GM21786 (cell line): ENCODE measurements at regions not wholly inside any gene's neighbourhood (a gene's known extent, or its start where the extent isn't known, plus 50 kb on each side); places are given as distances from the start of the nearest gene placed in this dataset.
A peak's percentile ranks its signal among the peaks of the same experiment; 100 is the strongest.

Source experiments
- ATAC-seq: cut with Tn5 transposase; IDR thresholded peaks from one replicate; pipeline ENCODE4 v1.9.1; 2021; ENCODE audit not compliant: unreplicated experiment

GRCh38 chr4:35734381-35735098, 509.8 kb downstream of the ARAP2 start:
- ATAC-seq, result peak; percentile 72

GRCh38 chr4:35739308-35739707, 505.0 kb downstream of the ARAP2 start:
- ATAC-seq, result peak; percentile 43

GRCh38 chr4:35754047-35754446, 490.3 kb downstream of the ARAP2 start:
- no peak for ATAC-seq

GRCh38 chr4:35757836-35758235, 486.5 kb downstream of the ARAP2 start:
- no peak for ATAC-seq

GRCh38 chr4:35760807-35761206, 483.5 kb downstream of the ARAP2 start:
- no peak for ATAC-seq

- ATAC-seq, result no peak
These were observed 472.7 kb downstream of the ARAP2 start for GRCh38 chr4:35771571-35771970.

- ATAC-seq, result no peak
These were observed 472.0 kb downstream of the ARAP2 start for GRCh38 chr4:35772291-35772690.

GRCh38 chr4:35789899-35790574, 454.3 kb downstream of the ARAP2 start:
- no peak for ATAC-seq

GRCh38 chr4:35793045-35793722, 451.1 kb downstream of the ARAP2 start:
- ATAC-seq, result no peak

- no peak for ATAC-seq
These were observed 450.5 kb downstream of the ARAP2 start for GRCh38 chr4:35793766-35794165.

GRCh38 chr4:35800669-35801068, 443.6 kb downstream of the ARAP2 start:
- no peak for ATAC-seq

GRCh38 chr4:35802644-35803043, 441.7 kb downstream of the ARAP2 start:
- ATAC-seq, result no peak

GRCh38 chr4:35818520-35818919, 425.8 kb downstream of the ARAP2 start:
- ATAC-seq, result no peak

GRCh38 chr4:35820003-35820402, 424.3 kb downstream of the ARAP2 start:
- no peak for ATAC-seq

- no peak for ATAC-seq
These were observed 420.1 kb downstream of the ARAP2 start for GRCh38 chr4:35824231-35824630.

GRCh38 chr4:35835893-35836292, 408.4 kb downstream of the ARAP2 start:
- ATAC-seq, result no peak

- no peak for ATAC-seq
These were observed 407.7 kb downstream of the ARAP2 start for GRCh38 chr4:35836596-35836995.

- no peak for ATAC-seq
These were observed 377.3 kb downstream of the ARAP2 start for GRCh38 chr4:35867057-35867456.

- ATAC-seq, result no peak
These were observed 372.0 kb downstream of the ARAP2 start for GRCh38 chr4:35872273-35872672.

- no peak for ATAC-seq
These were observed 364.8 kb downstream of the ARAP2 start for GRCh38 chr4:35879479-35879878.

- no peak for ATAC-seq
These were observed 361.2 kb downstream of the ARAP2 start for GRCh38 chr4:35883108-35883507.
